GM12873 (cell line): ENCODE measurements at regions not wholly inside any gene's neighbourhood (a gene's known extent, or its start where the extent isn't known, plus 50 kb on each side); places are given as distances from the start of the nearest gene placed in this dataset.

Experiments
- TF ChIP-seq, protein P1 (sequence below): IDR thresholded peaks from 2 replicates; pipeline ENCODE4 v1.5.1; 2012; ENCODE audit warnings: low read depth, mild to moderate bottlenecking, moderate library complexity, low read length, control low read depth; ENCODE audit not compliant: insufficient read depth; ENCODE audit errors: missing control alignments

DNA sequence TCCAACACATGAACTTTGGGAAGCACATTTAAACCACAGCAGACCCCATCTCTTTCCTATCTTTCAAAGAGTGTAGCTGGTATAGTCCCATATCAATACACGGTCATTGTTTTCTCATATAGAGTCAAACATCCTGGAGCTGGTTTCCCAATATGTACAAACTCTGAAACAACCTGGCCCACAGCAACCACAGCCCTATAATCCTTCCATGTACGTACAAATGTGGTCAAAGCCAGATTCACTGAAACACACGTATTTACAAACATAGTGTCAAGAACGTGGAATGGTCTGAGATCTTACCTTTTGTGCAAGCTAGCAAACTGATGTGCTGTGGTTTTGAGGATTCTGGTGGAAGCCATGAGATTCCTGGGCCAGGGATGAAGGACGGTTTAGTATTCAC, 97.3 kb downstream of the HS1BP3 start:
- TF ChIP-seq, protein P1, sequence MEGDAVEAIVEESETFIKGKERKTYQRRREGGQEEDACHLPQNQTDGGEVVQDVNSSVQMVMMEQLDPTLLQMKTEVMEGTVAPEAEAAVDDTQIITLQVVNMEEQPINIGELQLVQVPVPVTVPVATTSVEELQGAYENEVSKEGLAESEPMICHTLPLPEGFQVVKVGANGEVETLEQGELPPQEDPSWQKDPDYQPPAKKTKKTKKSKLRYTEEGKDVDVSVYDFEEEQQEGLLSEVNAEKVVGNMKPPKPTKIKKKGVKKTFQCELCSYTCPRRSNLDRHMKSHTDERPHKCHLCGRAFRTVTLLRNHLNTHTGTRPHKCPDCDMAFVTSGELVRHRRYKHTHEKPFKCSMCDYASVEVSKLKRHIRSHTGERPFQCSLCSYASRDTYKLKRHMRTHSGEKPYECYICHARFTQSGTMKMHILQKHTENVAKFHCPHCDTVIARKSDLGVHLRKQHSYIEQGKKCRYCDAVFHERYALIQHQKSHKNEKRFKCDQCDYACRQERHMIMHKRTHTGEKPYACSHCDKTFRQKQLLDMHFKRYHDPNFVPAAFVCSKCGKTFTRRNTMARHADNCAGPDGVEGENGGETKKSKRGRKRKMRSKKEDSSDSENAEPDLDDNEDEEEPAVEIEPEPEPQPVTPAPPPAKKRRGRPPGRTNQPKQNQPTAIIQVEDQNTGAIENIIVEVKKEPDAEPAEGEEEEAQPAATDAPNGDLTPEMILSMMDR: no peak

- TF ChIP-seq, protein P1: no peak
Observed at GRCh38 chr2:20555954-20556353, 94.9 kb downstream of the HS1BP3 start.

- TF ChIP-seq, protein P1: no peak
Observed at GRCh38 chr2:20556756-20557155, 94.1 kb downstream of the HS1BP3 start.

GRCh38 chr2:20557226-20557625, 93.7 kb downstream of the HS1BP3 start:
- TF ChIP-seq, protein P1: no peak

- TF ChIP-seq, protein P1: no peak
Observed at GRCh38 chr2:20557635-20558034, 93.3 kb downstream of the HS1BP3 start.

DNA sequence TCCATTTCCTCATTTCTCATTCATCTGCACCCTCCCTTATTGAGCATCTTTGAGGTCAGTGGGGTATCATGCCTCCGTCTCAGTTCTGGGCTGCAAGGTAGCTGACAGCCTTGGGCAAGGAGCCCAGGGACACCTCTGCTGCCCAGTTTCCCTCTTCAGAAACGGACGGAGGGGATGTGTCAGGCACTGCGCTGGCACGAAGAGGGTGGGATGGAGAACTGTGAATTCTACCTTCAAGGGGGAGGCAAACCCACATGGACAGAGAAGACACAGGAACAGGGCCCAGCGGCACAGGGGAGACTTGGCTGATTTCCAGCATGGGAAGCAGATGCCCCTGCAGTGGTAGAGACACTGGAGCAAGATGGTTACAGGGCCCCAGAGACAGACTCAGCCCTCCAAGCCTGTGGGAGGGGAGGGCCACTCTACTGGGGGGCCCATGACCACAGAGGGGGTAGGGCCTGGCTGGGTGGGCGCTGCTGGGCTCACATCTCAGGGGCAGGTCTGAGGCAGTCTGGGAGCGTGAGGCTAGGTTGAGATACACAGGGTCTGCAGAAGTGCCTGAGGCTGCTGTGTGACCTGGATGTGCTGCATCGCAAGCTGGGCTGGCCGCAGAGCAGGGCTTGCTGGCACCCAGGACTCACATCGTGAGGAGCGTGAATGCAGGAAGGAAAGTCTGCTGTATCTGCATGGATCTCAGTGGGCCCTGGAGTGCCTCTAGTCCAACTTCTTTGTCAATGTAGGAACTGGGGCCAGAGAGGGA, 92.3 kb downstream of the HS1BP3 start:
- TF ChIP-seq, protein P1: no peak

- TF ChIP-seq, protein P1: no peak
Observed at GRCh38 chr2:20559277-20559676, 91.6 kb downstream of the HS1BP3 start.

DNA sequence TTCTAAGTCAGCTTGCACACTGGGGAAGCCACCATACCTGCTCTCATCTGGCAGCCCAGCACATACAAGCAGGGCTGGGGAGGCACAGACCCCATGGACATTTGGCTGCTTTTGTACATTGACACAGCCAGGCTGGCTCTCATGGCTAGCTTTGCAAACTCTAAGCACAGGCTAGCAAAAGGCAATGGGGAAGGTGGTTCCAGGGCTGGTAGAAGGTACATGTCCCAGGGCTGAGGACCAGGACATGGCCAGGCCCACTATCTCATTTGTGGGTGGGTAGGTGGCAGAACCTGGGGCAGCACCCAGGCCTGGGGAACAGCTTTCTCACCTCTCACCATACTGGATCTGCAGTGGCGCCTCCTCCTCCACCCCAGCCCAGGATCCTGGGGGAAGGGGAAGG, 90.9 kb downstream of the HS1BP3 start:
- TF ChIP-seq, protein P1: no peak
